ENCODE measurements at regions not wholly inside any gene's neighbourhood (a gene's known extent, or its start where the extent isn't known, plus 50 kb on each side); places are given as distances from the start of the nearest gene placed in this dataset.

DNA sequence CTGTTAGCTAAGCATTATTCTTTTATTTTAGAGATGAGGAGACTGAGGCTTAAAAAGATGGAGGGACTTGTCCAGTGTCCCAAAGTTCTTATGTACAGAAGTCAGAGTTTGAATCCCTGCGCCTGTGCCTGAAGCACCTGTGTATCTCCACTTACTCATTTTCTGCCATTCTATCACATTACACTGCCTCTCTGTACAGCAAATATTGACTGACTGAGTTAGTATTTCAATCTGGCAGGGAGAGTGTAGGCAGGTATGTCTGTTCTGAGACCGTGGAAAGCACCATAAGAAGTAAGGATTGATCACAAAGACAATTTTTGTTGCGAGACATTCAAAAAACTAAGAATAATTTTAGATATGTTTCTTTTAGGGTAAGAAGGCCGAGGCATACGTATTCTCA lies 162.7 kb downstream of the KITLG start:
- no peak for TF ChIP-seq SYNCRIP (IDR thresholded peaks at IDR 0.05; ENCODE audit: insufficient read depth, low read depth, low read length)
- no peak for TF ChIP-seq YY1 (IDR thresholded peaks at IDR 0.05; ENCODE audit: insufficient read depth, insufficient replicate concordance, low read depth, low read length)
- TF ChIP-seq ZBTB7A (CRISPR knock-in tag; IDR thresholded peaks at IDR 0.05) = no peak
- TF ChIP-seq ZFX (CRISPR knock-in tag; IDR thresholded peaks at IDR 0.05; ENCODE audit: low read depth) = no peak
- TF ChIP-seq ZNF343 (CRISPR knock-in tag; IDR thresholded peaks at IDR 0.05) = no peak
- TF ChIP-seq, protein P1, sequence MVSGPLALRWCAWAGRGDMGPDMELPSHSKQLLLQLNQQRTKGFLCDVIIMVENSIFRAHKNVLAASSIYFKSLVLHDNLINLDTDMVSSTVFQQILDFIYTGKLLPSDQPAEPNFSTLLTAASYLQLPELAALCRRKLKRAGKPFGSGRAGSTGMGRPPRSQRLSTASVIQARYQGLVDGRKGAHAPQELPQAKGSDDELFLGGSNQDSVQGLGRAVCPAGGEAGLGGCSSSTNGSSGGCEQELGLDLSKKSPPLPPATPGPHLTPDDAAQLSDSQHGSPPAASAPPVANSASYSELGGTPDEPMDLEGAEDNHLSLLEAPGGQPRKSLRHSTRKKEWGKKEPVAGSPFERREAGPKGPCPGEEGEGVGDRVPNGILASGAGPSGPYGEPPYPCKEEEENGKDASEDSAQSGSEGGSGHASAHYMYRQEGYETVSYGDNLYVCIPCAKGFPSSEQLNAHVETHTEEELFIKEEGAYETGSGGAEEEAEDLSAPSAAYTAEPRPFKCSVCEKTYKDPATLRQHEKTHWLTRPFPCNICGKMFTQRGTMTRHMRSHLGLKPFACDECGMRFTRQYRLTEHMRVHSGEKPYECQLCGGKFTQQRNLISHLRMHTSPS (CRISPR knock-in tag; IDR thresholded peaks at IDR 0.05; ENCODE audit: low read depth) = no peak
